Calu3 (cell line): ENCODE measurements at regions not wholly inside any gene's neighbourhood (a gene's known extent, or its start where the extent isn't known, plus 50 kb on each side); places are given as distances from the start of the nearest gene placed in this dataset.

Experiments used
- BruUV-seq: library from RNA; stranded (reverse); fragments of 400-500 nt; replicated peaks from 2 replicates; lab custom pipeline; 2021; lab: Mats Ljungman, UMichigan
- CTCF ChIA-PET: fragments of 300-600 bp; sonication (Branson Sonifier 250); formaldehyde crosslinking; loops from one replicate; lab custom pipeline; 2022; ENCODE audit warnings: antibody characterized with exemption; lab: Charles Lee
- DNase-seq: peaks from one replicate; pipeline ENCODE4 v3.0.0; 2022
- H3K27ac Mint-ChIP-seq: one replicate; pipeline ENCODE4 v1.8.0; 2022; ENCODE audit warnings: mixed read lengths; ENCODE audit not compliant: unreplicated experiment
- H3K27me3 Mint-ChIP-seq: one replicate; pipeline ENCODE4 v1.8.0; 2022; ENCODE audit warnings: mixed read lengths; ENCODE audit not compliant: unreplicated experiment
- H3K36me3 Mint-ChIP-seq: one replicate; pipeline ENCODE4 v1.8.0; 2022; ENCODE audit warnings: mild to moderate bottlenecking, moderate library complexity, mixed read lengths; ENCODE audit not compliant: insufficient read depth, unreplicated experiment
- H3K4me1 Mint-ChIP-seq: one replicate; pipeline ENCODE4 v1.8.0; 2022; ENCODE audit warnings: mild to moderate bottlenecking, low read depth, mixed read lengths; ENCODE audit not compliant: unreplicated experiment
- H3K4me3 Mint-ChIP-seq: one replicate; pipeline ENCODE4 v1.8.0; 2022; ENCODE audit warnings: mild to moderate bottlenecking, low read depth, moderate library complexity, mixed read lengths; ENCODE audit not compliant: unreplicated experiment
- H3K9me3 Mint-ChIP-seq: one replicate; pipeline ENCODE4 v1.8.0; 2022; ENCODE audit warnings: low read depth, mixed read lengths; ENCODE audit not compliant: unreplicated experiment
- intact Hi-C: fragments of 100-400 bp; cut with micrococcal nuclease; formaldehyde crosslinking; loops from one replicate; pipeline ENCODE4 v1.10.0; 2022; ENCODE audit not compliant: unreplicated experiment
- TF ChIP-seq, protein P1 (sequence below): fragments of 200-600 bp; IDR thresholded peaks from one replicate; pipeline ENCODE4 v1.8.0; 2022; ENCODE audit warnings: antibody characterized with exemption; ENCODE audit not compliant: unreplicated experiment

GRCh38 chr4:175561696-175562095 lies 250.4 kb downstream of the GPM6A start:
- Mint-ChIP-seq H3K4me1 (peaks cover 16% of the 10 kb centered on the region), H3K4me3 (no peak overlapping the region), H3K27me3 (no peaks in the 10 kb centered on the region), H3K9me3 (no peaks in the 10 kb centered on the region), H3K27ac (no peak overlapping the region), H3K36me3 (no peaks in the 10 kb centered on the region)
- DNase-seq = no peak
- CTCF ChIA-PET = no interaction called here
- intact Hi-C loops = no loop called here
- TF ChIP-seq, protein P1, sequence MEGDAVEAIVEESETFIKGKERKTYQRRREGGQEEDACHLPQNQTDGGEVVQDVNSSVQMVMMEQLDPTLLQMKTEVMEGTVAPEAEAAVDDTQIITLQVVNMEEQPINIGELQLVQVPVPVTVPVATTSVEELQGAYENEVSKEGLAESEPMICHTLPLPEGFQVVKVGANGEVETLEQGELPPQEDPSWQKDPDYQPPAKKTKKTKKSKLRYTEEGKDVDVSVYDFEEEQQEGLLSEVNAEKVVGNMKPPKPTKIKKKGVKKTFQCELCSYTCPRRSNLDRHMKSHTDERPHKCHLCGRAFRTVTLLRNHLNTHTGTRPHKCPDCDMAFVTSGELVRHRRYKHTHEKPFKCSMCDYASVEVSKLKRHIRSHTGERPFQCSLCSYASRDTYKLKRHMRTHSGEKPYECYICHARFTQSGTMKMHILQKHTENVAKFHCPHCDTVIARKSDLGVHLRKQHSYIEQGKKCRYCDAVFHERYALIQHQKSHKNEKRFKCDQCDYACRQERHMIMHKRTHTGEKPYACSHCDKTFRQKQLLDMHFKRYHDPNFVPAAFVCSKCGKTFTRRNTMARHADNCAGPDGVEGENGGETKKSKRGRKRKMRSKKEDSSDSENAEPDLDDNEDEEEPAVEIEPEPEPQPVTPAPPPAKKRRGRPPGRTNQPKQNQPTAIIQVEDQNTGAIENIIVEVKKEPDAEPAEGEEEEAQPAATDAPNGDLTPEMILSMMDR = no peak
- no TSS peak for BruUV-seq

GRCh38 chr4:175562111-175562510 lies 250.0 kb downstream of the GPM6A start:
- Mint-ChIP-seq H3K27ac (no peak overlapping the region), H3K4me1 (peaks cover 16% of the 10 kb centered on the region), H3K36me3 (no peaks in the 10 kb centered on the region), H3K27me3 (no peaks in the 10 kb centered on the region), H3K4me3 (no peak overlapping the region), H3K9me3 (no peaks in the 10 kb centered on the region)
- DNase-seq = no peak
- TF ChIP-seq, protein P1 = no peak
- intact Hi-C loops = no loop called here
- BruUV-seq = no TSS peak
- CTCF ChIA-PET = no interaction called here

DNA sequence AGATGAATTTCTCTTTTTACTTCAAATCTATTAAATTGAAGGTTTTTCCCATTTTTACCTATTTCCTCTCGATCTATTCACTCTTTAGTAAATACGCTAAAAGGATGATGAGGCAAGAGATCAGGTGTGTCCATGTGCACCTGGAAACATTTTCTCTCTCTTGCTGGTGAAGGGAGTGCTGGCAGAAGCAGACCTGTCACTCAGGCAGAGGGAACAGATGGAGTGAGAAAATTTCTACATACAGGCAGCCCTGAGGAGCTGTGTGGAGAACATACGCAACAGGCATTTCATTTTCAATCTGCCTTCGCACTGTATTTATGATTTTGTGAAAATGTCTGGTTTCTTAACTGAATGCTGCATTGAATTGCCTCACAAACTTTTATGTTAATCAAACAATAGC lies 249.5 kb downstream of the GPM6A start:
- intact Hi-C loops = no loop called here
- Mint-ChIP-seq H3K27ac (no peak overlapping the region), H3K36me3 (no peaks in the 10 kb centered on the region), H3K4me1 (peaks cover 16% of the 10 kb centered on the region), H3K9me3 (no peaks in the 10 kb centered on the region), H3K4me3 (no peak overlapping the region), H3K27me3 (no peaks in the 10 kb centered on the region)
- CTCF ChIA-PET = no interaction called here
- TF ChIP-seq, protein P1 = no peak
- no TSS peak for BruUV-seq
- DNase-seq = no peak
